HG03175 (cell line): ENCODE measurements at regions not wholly inside any gene's neighbourhood (a gene's known extent, or its start where the extent isn't known, plus 50 kb on each side); places are given as distances from the start of the nearest gene placed in this dataset.

Experiments used
- ATAC-seq: cut with Tn5 transposase; IDR thresholded peaks from one replicate; pipeline ENCODE4 v1.9.1; 2021; ENCODE audit warnings: mild to moderate bottlenecking, moderate library complexity; ENCODE audit not compliant: unreplicated experiment

- ATAC-seq, result no peak
These were observed 116.8 kb upstream of the SASH1 start for GRCh38 chr6:148225871-148226270.

GRCh38 chr6:148226284-148226683 lies 116.4 kb upstream of the SASH1 start:
- no peak for ATAC-seq

- ATAC-seq, result no peak
These were observed 111.1 kb upstream of the SASH1 start for GRCh38 chr6:148231572-148231971.

- ATAC-seq, result no peak
These were observed 107.2 kb upstream of the SASH1 start for GRCh38 chr6:148235446-148235845.

GRCh38 chr6:148238713-148239112 lies 103.9 kb upstream of the SASH1 start:
- no peak for ATAC-seq

DNA sequence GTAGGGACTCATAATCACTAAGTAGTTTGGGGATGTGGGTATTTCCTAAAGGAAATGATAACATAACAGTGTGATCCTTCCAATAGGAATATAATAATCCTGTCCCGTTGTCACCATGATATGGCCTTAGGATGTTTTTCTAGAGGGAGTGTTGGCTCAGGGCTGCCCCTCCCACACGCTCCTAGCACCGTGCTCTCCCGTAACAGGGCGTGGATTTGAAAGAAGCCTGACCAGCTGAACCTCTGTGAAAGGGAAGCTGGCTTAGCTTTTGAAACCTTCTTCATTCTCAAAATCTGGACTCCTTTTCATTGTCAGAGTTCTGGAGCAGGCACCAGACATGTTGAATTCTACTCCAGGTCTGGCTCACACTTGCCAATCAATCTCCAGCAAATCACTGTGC lies 103.4 kb upstream of the SASH1 start:
- ATAC-seq, result no peak

DNA sequence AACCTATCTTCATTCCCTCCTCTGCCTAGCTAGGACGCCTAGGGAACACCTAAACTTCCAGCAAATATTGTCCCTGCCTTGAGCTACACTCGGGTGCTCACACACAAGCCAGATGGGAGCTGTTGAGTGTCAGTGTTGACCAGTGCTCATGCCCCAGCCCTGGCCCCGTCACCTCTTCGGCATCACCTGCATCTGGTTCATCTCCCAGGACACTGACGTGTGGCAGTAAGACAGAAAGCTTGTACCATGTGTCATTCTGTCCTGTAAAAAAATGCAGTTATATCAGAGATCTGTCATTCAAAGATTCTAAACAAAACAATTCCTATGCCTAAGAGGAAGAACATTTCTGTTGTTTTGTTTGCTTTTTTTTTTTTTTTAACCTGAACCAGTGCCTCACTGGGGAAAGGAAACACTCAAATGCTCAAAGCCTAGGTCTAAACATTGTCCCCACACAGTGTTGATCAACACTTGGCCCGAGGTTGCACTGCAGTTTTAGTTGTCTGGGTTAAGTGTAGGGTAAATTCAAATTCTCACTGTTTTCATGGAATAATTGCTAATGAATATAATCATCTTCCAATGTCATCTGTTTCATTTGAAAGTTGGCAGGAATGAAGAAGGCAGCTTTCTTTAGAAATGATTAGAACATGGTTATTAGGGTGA lies 102.7 kb upstream of the SASH1 start:
- ATAC-seq, result no peak

DNA sequence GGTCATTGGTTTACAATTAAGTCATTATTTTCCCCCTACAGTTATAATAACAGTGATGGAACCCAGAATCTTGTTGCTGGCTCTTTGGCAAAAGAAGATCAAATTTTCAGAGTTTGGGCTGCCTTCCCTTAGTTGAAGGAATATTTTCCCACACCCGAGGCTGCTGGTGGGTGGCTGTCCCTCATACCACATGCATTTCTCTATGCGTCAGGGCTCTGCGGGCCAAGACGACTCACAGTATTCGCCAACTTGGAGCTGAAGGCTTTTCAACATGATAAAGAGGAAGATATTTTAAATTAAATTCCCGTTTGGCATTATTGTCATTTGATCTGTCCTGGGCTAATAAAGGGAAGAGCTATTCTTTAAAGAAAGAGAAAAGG lies 102.2 kb upstream of the SASH1 start:
- ATAC-seq, result no peak

DNA sequence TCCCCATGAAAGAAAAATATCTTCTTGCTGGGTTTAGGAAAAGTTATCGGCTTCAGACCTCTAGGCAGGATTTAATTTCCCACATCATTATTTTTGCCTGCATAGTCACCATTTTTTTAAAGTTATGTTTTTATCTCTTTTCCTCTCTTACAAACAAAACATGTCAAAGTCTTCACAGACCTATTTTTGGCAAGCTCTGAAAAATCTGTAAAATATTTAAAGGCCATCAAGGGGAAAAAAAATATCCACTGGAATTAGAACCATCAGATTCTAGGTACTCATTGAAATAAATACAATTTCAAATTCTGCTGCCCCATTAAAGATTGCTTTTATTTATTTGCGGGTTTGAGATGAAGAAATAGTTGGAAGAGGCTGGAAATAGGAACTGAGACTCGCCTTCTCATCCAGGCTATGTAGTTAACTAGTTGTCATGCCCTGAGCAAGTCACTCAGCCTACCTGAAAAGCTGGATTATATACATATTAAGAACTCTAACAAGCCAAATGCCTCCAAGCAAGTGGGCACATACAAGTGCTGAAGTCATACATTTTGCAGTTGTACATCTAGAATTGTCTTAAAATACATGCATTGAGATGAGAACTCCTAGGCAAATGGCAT lies 101.7 kb upstream of the SASH1 start:
- ATAC-seq, result no peak

DNA sequence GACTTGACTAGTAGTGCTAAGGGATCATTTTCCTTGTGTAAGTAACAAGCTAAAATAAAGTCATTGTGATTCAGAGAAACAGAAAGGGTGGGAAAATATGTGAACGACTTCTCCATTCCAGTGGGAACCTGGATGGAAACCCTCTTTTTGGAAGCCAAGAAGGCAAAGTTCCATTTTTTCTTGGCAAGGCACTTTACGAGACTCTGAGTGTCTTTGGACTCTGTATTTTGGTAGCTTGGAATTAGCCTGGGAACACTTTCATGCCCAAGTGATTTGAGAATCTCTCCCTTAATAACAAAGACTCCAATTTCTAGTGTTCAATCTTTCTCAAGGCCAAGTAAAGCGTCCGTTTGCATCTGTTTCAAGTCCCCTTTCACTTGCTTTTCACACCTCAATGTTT lies 100.5 kb upstream of the SASH1 start:
- ATAC-seq, result no peak

DNA sequence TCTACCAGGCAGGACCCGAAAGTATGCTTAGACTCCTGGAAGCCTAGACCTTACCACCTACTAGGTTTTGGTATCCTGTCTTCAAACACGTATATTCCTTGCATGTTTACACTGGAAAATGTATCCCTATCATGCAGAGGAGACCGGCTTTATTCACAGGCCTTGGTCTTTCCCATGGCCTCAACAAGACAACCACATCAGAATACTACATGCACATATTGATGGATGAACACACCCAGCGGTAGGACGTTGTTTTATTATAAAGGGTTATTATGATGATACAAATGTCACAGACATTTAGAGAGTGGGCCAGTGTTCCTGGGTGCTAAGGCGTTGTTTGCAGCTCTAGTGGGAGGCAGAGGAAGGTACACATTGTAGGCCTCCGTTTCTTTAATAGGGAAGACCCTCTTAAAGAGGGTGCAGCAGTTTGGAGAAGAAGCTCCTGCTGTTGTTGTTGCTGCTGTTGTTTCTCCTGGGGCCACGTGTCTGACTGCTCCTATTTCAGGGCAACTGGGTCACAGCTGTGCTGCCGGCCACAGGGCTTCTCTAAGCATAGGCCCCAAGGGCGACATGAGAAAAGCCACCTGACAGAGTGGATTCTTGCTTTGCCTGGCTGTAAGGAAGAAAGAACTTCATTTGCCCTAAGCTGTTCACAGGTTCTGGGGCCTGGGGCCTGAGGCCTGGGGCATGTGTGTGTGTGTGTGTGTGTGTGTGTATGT lies 98.3 kb upstream of the SASH1 start:
- ATAC-seq, result no peak

- ATAC-seq, result no peak
These were observed 95.1 kb upstream of the SASH1 start for GRCh38 chr6:148247386-148248063.

DNA sequence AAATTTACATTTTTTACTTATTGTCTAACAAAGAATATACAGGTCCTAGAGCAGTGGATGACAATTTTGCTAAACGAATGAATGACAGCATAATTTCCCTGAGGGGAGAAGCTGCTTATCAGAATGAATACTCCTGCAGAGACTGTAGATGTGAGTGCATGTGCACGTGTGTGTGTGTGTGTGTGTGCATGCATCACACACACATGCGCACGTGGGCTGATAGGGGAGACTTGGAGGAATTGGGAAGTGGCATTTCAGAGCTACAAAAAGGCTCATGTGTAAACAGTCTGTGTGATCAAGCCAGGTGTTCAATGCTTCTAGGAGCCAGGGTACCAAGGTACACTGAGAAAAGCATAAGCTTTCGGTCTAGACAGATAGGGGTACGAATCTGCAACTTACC lies 93.5 kb upstream of the SASH1 start:
- ATAC-seq, result no peak

- ATAC-seq, result no peak
These were observed 92.8 kb upstream of the SASH1 start for GRCh38 chr6:148249679-148250375.

- no peak for ATAC-seq
These were observed 91.5 kb upstream of the SASH1 start for GRCh38 chr6:148250975-148251685.

DNA sequence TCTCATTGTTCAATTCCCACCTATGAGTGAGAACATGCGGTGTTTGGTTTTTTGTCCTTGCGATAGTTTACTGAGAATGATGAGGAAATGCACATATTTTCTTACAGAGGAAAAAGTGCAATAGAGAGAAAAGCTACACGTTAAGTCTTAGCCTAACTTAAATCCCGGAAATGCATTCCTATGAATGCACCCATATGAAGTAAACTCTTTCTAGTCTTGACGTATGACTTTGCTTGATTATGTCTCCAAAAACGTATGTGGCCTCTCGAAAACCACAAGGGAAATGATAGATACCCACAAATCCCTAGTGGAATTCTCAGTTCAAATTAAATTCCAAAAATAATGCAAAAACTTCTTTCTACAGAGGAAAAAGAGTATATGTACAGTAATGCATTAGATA lies 90.7 kb upstream of the SASH1 start:
- ATAC-seq, result no peak

- ATAC-seq, result no peak
These were observed 84.8 kb upstream of the SASH1 start for GRCh38 chr6:148257810-148258209.

DNA sequence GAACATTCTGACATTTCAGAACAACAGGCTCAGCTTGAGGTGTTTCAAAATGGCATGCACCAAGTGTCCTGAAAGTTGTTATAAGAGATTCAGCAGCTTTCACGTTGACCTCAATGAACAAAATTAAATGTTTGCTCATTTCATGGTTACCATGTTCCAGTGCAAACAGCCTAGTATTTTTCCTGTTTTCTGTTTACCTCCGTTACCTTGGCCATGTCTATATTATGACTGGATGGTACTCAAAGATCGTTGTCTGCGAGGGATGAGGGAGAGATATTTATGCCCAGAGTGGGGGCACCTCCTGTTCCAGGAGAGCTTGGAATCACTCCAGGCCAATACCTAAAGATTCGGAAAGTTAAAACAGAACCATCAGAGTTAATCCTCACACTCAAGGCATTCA lies 83.8 kb upstream of the SASH1 start:
- no peak for ATAC-seq

DNA sequence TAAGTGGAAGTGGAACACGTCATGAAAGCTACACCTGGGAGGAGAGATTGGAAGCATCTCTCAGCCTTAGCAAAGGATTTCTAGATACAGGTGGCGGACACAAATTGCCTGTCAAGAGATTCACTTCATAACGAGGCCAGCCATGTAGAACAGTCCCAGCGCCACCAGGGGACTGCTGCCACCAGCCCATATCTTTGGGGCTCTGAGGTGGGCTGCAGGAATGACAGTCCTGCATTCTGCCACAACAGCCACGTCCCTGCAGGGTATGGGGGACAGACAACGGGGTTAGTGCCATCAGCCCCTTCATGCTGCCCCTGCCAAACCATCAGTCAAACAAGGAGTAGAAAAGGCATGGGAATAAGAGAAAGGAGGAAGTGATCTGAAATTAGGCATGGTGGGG lies 81.2 kb upstream of the SASH1 start:
- ATAC-seq, result no peak

- ATAC-seq, result no peak
These were observed 79.6 kb upstream of the SASH1 start for GRCh38 chr6:148263010-148263409.

DNA sequence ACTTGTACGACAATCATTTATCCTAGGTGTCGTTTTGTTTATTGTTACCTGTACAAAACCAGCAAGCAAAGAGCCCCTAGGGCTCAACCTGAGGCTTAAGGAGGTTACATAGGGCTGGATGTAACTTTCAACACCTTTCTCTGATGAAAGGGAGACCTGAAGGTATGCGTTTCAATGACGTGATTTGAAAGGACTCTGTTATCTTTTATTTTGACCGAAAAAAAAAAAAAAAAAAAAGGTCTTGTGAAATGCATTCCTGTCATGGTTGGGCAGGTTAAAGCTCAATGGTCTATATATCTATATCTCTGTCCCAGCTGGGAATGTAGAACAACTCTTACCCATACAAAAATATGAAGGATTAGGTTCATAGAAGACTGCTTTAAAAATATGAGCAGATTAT lies 78.7 kb upstream of the SASH1 start:
- ATAC-seq, result no peak
